Lower lobe of right lung (tissue), 2 donors: ENCODE measurements at regions not wholly inside any gene's neighbourhood (a gene's known extent, or its start where the extent isn't known, plus 50 kb on each side); places are given as distances from the start of the nearest gene placed in this dataset.

Source experiments
- ATAC-seq, 2 donors: fragments of 200-7000 bp; cut with Tn5 transposase; one replicate each; pipeline ENCODE4 v1.9.1; 2020 to 2022; ENCODE audit warnings: mild to moderate bottlenecking in 2 of 2, moderate library complexity in 2 of 2
- DNase-seq: peaks from one replicate; pipeline ENCODE4 v3.0.0-alpha.2; 2020
- H3K27ac ChIP-seq: fragments of 200-600 bp; one replicate; pipeline ENCODE4 v1.8.0; 2022
- H3K27me3 ChIP-seq: fragments of 200-600 bp; one replicate; pipeline ENCODE4 v1.8.0; 2022; ENCODE audit warnings: low read depth
- H3K36me3 ChIP-seq: fragments of 200-600 bp; one replicate; pipeline ENCODE4 v1.8.0; 2022; ENCODE audit warnings: mild to moderate bottlenecking
- H3K4me1 ChIP-seq: fragments of 200-600 bp; one replicate; pipeline ENCODE4 v1.8.0; 2022
- H3K4me3 ChIP-seq: fragments of 200-600 bp; one replicate; pipeline ENCODE4 v1.8.0; 2022; ENCODE audit warnings: mild to moderate bottlenecking
- H3K9me3 ChIP-seq: fragments of 200-600 bp; one replicate; pipeline ENCODE4 v1.8.0; 2022
- CTCF ChIP-seq: fragments of 200-600 bp; IDR thresholded peaks from one replicate; pipeline ENCODE4 v1.8.0; 2022; ENCODE audit warnings: antibody characterized with exemption, mild to moderate bottlenecking
- intact Hi-C: fragments of 100-400 bp; cut with DNase I; formaldehyde crosslinking; loops from one replicate; pipeline ENCODE4 v1.11.0; 2022
- donor health status: DM: no; HTN: yes; CAD: no; lungs with severe emphysema.

- no peak overlapping the region for H3K4me3 ChIP-seq
- intact Hi-C loops, result no loop called here
- H3K27ac ChIP-seq, result no peak overlapping the region
- no peak for TF ChIP-seq CTCF
- no peaks in the 10 kb centered on the region for H3K36me3 ChIP-seq
- ATAC-seq (no peak), DNase-seq (no peak)
- H3K4me1 ChIP-seq, result no peaks in the 10 kb centered on the region
- no peaks in the 10 kb centered on the region for H3K27me3 ChIP-seq
- no peaks in the 10 kb centered on the region for H3K9me3 ChIP-seq
These were observed 107.0 kb upstream of the PTHLH start for GRCh38 chr12:28079539-28079938.

GRCh38 chr12:28082096-28082495 is 108.2 kb upstream of the CCDC91 start:
- H3K4me1 ChIP-seq, result no peaks in the 10 kb centered on the region
- H3K36me3 ChIP-seq, result no peaks in the 10 kb centered on the region
- intact Hi-C loops, result no loop called here
- H3K9me3 ChIP-seq, result no peaks in the 10 kb centered on the region
- H3K27ac ChIP-seq, result no peak overlapping the region
- H3K4me3 ChIP-seq, result no peak overlapping the region
- no peak for ATAC-seq
- no peak for DNase-seq
- no peak for TF ChIP-seq CTCF
- no peaks in the 10 kb centered on the region for H3K27me3 ChIP-seq

- intact Hi-C loops, result no loop called here
These were observed 106.2 kb upstream of the CCDC91 start for GRCh38 chr12:28083840-28084678.

GRCh38 chr12:28086521-28087155 is 103.6 kb upstream of the CCDC91 start:
- intact Hi-C loops, result no loop called here

More at GRCh38 chr12:28083840-28084678, 106.2 kb upstream of the CCDC91 start:
- DNase-seq, result no peak
- Histone ChIP-seq H3K9me3 (no peaks in the 10 kb centered on the region), H3K4me1 (no peaks in the 10 kb centered on the region), H3K27ac (no peak overlapping the region), H3K36me3 (no peaks in the 10 kb centered on the region), H3K4me3 (no peak overlapping the region), H3K27me3 (no peaks in the 10 kb centered on the region)
- TF ChIP-seq CTCF, result no peak
- ATAC-seq, result no peak

More at GRCh38 chr12:28086521-28087155, 103.6 kb upstream of the CCDC91 start:
- no peak for TF ChIP-seq CTCF
- ATAC-seq (no peak), DNase-seq (no peak)
- no peak overlapping the region for H3K4me3 ChIP-seq
- no peaks in the 10 kb centered on the region for H3K36me3 ChIP-seq
- H3K27me3 ChIP-seq, result no peaks in the 10 kb centered on the region
- no peak overlapping the region for H3K27ac ChIP-seq
- no peaks in the 10 kb centered on the region for H3K4me1 ChIP-seq
- H3K9me3 ChIP-seq, result no peaks in the 10 kb centered on the region
